ENCODE measurements at regions not wholly inside any gene's neighbourhood (a gene's known extent, or its start where the extent isn't known, plus 50 kb on each side); places are given as distances from the start of the nearest gene placed in this dataset.

DNA sequence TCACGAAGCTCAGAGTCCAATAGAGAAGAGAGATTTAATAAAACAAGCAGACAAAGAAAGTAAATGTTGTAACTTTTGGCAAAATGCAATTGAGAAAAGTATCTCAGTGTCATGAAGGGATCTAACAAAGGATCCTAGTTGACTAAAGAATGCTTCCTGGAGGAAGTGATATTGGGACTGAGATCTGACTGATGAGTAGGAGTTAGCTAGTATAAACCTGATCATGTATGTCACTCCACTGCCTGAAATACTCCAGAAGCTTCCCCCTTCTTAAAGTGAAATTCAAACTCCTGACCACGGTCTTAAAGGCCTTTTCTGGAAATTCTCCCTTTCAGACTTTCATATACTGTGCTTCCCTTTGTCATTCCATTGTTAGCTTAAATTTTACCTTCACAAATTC is 1102.4 kb upstream of the ZEB2 start:
- TF ChIP-seq, protein P1, sequence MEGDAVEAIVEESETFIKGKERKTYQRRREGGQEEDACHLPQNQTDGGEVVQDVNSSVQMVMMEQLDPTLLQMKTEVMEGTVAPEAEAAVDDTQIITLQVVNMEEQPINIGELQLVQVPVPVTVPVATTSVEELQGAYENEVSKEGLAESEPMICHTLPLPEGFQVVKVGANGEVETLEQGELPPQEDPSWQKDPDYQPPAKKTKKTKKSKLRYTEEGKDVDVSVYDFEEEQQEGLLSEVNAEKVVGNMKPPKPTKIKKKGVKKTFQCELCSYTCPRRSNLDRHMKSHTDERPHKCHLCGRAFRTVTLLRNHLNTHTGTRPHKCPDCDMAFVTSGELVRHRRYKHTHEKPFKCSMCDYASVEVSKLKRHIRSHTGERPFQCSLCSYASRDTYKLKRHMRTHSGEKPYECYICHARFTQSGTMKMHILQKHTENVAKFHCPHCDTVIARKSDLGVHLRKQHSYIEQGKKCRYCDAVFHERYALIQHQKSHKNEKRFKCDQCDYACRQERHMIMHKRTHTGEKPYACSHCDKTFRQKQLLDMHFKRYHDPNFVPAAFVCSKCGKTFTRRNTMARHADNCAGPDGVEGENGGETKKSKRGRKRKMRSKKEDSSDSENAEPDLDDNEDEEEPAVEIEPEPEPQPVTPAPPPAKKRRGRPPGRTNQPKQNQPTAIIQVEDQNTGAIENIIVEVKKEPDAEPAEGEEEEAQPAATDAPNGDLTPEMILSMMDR (IDR thresholded peaks at IDR 0.05): no peak
- no peak for TF ChIP-seq POLR2A (IDR thresholded peaks at IDR 0.05)

All from testis (tissue), 2 donors.